HCT116 (cell line): ENCODE measurements at regions not wholly inside any gene's neighbourhood (a gene's known extent, or its start where the extent isn't known, plus 50 kb on each side); places are given as distances from the start of the nearest gene placed in this dataset.

Source experiments
- ATAC-seq: fragments of 200-7000 bp; cut with Tn5 transposase; 2 replicates; pipeline ENCODE4 v1.9.1; 2020; ENCODE audit warnings: mild to moderate bottlenecking, moderate library complexity
- BruUV-seq: library from RNA; stranded (reverse); fragments of 400-500 nt; replicated peaks from 2 replicates; lab custom pipeline; 2021; lab: Mats Ljungman, UMichigan
- CTCF ChIA-PET: fragments of 300-600 bp; sonication (Branson Sonifier 250); formaldehyde crosslinking; loops from one replicate; lab custom pipeline; 2021; ENCODE audit warnings: antibody characterized with exemption; lab: Charles Lee
- POLR2A ChIA-PET: fragments of 300-600, 350-600 bp; sonication (Branson Sonifier 250); formaldehyde crosslinking; loops from one replicate; lab custom pipeline; 2021; ENCODE audit warnings: antibody characterized with exemption; lab: Charles Lee
- RAD21 ChIA-PET, 2 experiments: fragments of 300-600 bp; sonication (Branson Sonifier 250); formaldehyde crosslinking; loops; one replicate each; lab custom pipeline; 2023; ENCODE audit warnings: low total read pairs in 2 of 2; ENCODE audit not compliant: uncharacterized antibody in 2 of 2, unreplicated experiment in 2 of 2, low non-redundant PET in 1 of 2; lab: Charles Lee
- DNase-seq: peaks from one replicate; pipeline ENCODE4 v3.0.0-alpha.2; 2010; ENCODE audit warnings: low read depth, low spot score
- H2AFZ ChIP-seq: fragments of 200-600 bp; shearing (Covaris generic), sonication (generic); 2 replicates; pipeline ENCODE4 v1.6.1; 2017; ENCODE audit warnings: low read depth, mixed run types, mixed read lengths, antibody characterized with exemption, low read length; ENCODE audit not compliant: poor library complexity, severe bottlenecking
- H3K27ac ChIP-seq: 2 replicates; pipeline ENCODE4 v1.5.1; 2012; ENCODE audit warnings: low read depth, low read length
- H3K27me3 ChIP-seq: fragments of 200-600 bp; sonication (generic); 2 replicates; pipeline ENCODE4 v1.6.1; 2016; ENCODE audit warnings: mixed run types, low read length, mixed read lengths; ENCODE audit not compliant: insufficient read depth
- H3K36me3 ChIP-seq, 2 experiments: fragments of 200-500 bp in 1 of 2; fragments of 200-600 bp in 1 of 2; sonication (Bioruptor generic) in 1 of 2; sonication (generic) in 1 of 2; 2 replicates each; pipeline versions ENCODE4 v1.5.1 to v1.6.1; 2014 to 2016; ENCODE audit warnings: low read length in 2 of 2, inconsistent platforms in 1 of 2, mixed read lengths in 1 of 2, mixed run types in 1 of 2; ENCODE audit not compliant: insufficient read depth in 2 of 2, control insufficient read depth in 1 of 2
- H3K4me1 ChIP-seq, 2 experiments: fragments of 200-600 bp in 1 of 2; sonication (generic) in 1 of 2; 2 replicates each; pipeline versions ENCODE4 v1.5.1 to v1.6.1; 2012 to 2017; ENCODE audit warnings: low read length in 2 of 2, inconsistent platforms in 1 of 2, mild to moderate bottlenecking in 1 of 2, mixed read lengths in 1 of 2, mixed run types in 1 of 2, moderate library complexity in 1 of 2; ENCODE audit not compliant: insufficient read depth in 2 of 2, control insufficient read depth in 1 of 2
- H3K4me2 ChIP-seq: fragments of 200-600 bp; sonication (generic); 2 replicates; pipeline ENCODE4 v1.6.1; 2017; ENCODE audit warnings: mixed run types, low read length, mixed read lengths
- H3K4me3 ChIP-seq, 2 experiments: fragments of 200-600 bp in 1 of 2; sonication (generic) in 1 of 2; replicated peaks in 1 of 2; 2 replicates each; pipeline ENCODE4 v1.5.1; 2011 to 2016; ENCODE audit warnings: low read length in 2 of 2, control low read depth in 1 of 2, low read depth in 1 of 2, mild to moderate bottlenecking in 1 of 2, mixed read lengths in 1 of 2, mixed run types in 1 of 2
- H3K79me2 ChIP-seq: fragments of 200-600 bp; sonication (generic); 2 replicates; pipeline ENCODE4 v1.6.1; 2017; ENCODE audit warnings: mild to moderate bottlenecking, mixed run types, low read length, moderate library complexity, mixed read lengths; ENCODE audit not compliant: insufficient read depth
- H3K9ac ChIP-seq: fragments of 200-600 bp; sonication (generic); 2 replicates; pipeline ENCODE4 v1.6.1; 2016; ENCODE audit warnings: low read length, mixed read lengths
- H3K9me2 ChIP-seq: fragments of 200-600 bp; sonication (generic), shearing (Covaris generic); 2 replicates; pipeline ENCODE4 v1.6.1; 2017; ENCODE audit warnings: mixed run types, mild to moderate bottlenecking, moderate library complexity; ENCODE audit not compliant: insufficient read depth
- H3K9me3 ChIP-seq, 2 experiments: fragments of 200-500 bp in 1 of 2; fragments of 200-600 bp in 1 of 2; sonication (Bioruptor generic) in 1 of 2; sonication (generic) in 1 of 2; 2 replicates each; pipeline ENCODE4 v1.6.1; 2014 to 2017; ENCODE audit warnings: low read length in 2 of 2, mixed read lengths in 2 of 2, inconsistent platforms in 1 of 2, low read depth in 1 of 2, mild to moderate bottlenecking in 1 of 2, mixed run types in 1 of 2, moderate library complexity in 1 of 2; ENCODE audit not compliant: control insufficient read depth in 1 of 2, insufficient read depth in 1 of 2
- H4K20me1 ChIP-seq: fragments of 200-600 bp; sonication (generic), shearing (Covaris generic); 2 replicates; pipeline ENCODE4 v1.6.1; 2017; ENCODE audit warnings: mixed run types, mild to moderate bottlenecking, moderate library complexity; ENCODE audit not compliant: insufficient read depth
- CBX3 ChIP-seq: IDR thresholded peaks from 2 replicates; pipeline ENCODE4 v1.6.1; 2012; ENCODE audit warnings: low read depth
- EGR1 ChIP-seq: IDR thresholded peaks from 2 replicates; pipeline ENCODE4 v1.6.1; 2012; ENCODE audit warnings: low read depth
- ELF1 ChIP-seq: IDR thresholded peaks from 2 replicates; pipeline ENCODE4 v1.6.1; 2012; ENCODE audit warnings: low read depth, borderline replicate concordance
- EZH2phosphoT487 ChIP-seq: fragments of 200-600 bp; IDR thresholded peaks from 2 replicates; pipeline ENCODE4 v1.6.1; 2018; ENCODE audit warnings: antibody characterized with exemption, borderline replicate concordance
- FOSL1 ChIP-seq: IDR thresholded peaks from 2 replicates; pipeline ENCODE4 v1.6.1; 2012; ENCODE audit warnings: low read depth
- JUND ChIP-seq: IDR thresholded peaks from 2 replicates; pipeline ENCODE4 v1.6.1; 2012
- POLR2A ChIP-seq: IDR thresholded peaks from 2 replicates; pipeline ENCODE4 v1.7.0; 2011; ENCODE audit warnings: borderline replicate concordance; ENCODE audit not compliant: insufficient read depth, insufficient read length; ENCODE audit errors: extremely low read depth
- POLR2AphosphoS5 ChIP-seq: IDR thresholded peaks from 2 replicates; pipeline ENCODE4 v1.6.1; 2011; ENCODE audit warnings: mild to moderate bottlenecking, low read depth, low read length, moderate library complexity
- SIN3A ChIP-seq: IDR thresholded peaks from 2 replicates; pipeline ENCODE4 v1.6.1; 2012; ENCODE audit warnings: low read depth
- SRF ChIP-seq: IDR thresholded peaks from 2 replicates; pipeline ENCODE4 v1.6.1; 2012; ENCODE audit warnings: low read depth
- TCF7L2 ChIP-seq: IDR thresholded peaks from 2 replicates; pipeline ENCODE4 v1.7.0; 2011; ENCODE audit warnings: borderline replicate concordance, inconsistent platforms; ENCODE audit not compliant: insufficient read depth, insufficient read length; ENCODE audit errors: extremely low read depth
- YY1 ChIP-seq: IDR thresholded peaks from 2 replicates; pipeline ENCODE4 v1.6.1; 2011; ENCODE audit warnings: low read length, low read depth, moderate library complexity, mild to moderate bottlenecking; ENCODE audit not compliant: insufficient replicate concordance; ENCODE audit errors: extremely low read depth
- ZFX ChIP-seq: fragments of 450-650 bp; IDR thresholded peaks from 2 replicates; pipeline ENCODE4 v1.6.1; 2017
- ZNF274 ChIP-seq: fragments of 200-500 bp; sonication (Bioruptor generic); IDR thresholded peaks from 2 replicates; pipeline ENCODE4 v1.6.1; 2014; ENCODE audit warnings: mild to moderate bottlenecking, low read depth, low read length, inconsistent platforms
- intact Hi-C: fragments of 100-400 bp; cut with micrococcal nuclease; formaldehyde crosslinking; loops from 2 replicates; pipeline ENCODE4 v1.10.0; 2022
- TF ChIP-seq, protein P1 (sequence below), 3 experiments: fragments of 200-600 bp in 1 of 3; sonication (generic) in 1 of 3; IDR thresholded peaks in 2 of 3; conservative IDR thresholded peaks in 1 of 3; 2 replicates each; pipeline ENCODE4 v1.5.1; 2012 to 2017; ENCODE audit warnings: low read depth in 2 of 3, low read length in 2 of 3, antibody characterized with exemption in 1 of 3, borderline replicate concordance in 1 of 3, control low read depth in 1 of 3, mild to moderate bottlenecking in 1 of 3, mixed read lengths in 1 of 3, mixed run types in 1 of 3, moderate library complexity in 1 of 3; ENCODE audit not compliant: insufficient read depth in 1 of 3
- TF ChIP-seq, protein P2 (sequence below): IDR thresholded peaks from 2 replicates; pipeline ENCODE4 v1.6.1; 2011; ENCODE audit warnings: mild to moderate bottlenecking, low read length, moderate library complexity; ENCODE audit not compliant: insufficient replicate concordance; ENCODE audit errors: extremely low read depth
- TF ChIP-seq, protein P3 (sequence below): IDR thresholded peaks from 2 replicates; pipeline ENCODE4 v1.6.1; 2012; ENCODE audit warnings: low read depth

DNA sequence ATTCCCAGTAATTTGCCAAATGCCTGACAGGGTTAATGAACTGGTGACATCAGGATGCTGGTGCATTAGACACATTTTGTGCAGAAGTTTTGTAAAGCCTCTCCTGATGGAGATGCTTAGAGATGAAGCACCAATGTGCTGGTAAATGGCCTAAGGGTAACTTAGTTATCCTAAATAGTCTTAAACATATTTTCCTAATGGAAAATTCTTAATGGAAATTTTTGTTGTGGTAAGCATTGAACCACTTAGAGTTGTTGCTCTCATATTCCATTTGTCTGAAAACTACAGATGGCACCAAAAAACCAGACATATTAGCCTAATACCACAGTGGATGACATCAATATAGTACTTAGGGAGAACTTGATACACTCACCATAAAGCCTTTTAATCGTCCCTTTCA is 154.5 kb upstream of the ANK2 start (continued):
- TF ChIP-seq POLR2AphosphoS5 (no peak), EGR1 (no peak), YY1 (no peak), TCF7L2 (no peak)

DNA sequence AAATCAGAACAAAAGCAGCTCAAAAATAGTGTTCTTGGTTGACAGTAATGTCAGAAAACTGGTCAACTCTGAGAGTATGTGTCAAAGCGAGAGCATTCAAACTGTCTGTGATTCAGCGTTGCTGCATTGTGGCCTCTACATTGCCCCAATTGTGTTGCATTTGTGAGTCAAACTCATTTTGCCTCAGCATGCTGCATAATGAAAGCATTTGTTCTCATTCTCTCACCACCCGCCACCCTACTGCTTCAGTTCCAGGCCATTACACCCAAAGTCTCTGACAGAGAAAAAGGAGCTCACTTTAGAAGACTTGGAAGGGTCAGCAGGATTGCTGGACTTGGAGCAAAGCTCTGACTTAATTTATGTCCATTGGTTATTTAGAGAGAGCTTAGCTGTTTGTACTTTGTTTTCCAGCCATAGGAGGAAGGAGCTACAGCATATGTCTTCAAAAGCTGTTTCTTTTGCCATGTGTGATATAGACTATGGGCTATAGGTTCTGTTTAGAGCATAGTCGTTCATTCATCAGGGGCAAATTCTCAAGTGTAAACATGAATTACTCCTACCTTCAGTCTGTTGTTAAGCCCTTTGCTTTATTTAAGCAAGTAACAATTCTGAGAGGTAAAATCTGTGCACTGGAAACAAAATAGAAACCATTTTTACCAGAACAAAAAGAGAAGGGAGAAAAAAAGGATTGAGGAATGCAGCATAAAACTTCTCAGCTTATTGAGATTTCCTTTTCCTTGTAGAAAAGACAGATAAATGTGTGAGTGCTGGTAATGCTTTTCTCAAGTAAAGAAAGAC is 153.4 kb upstream of the ANK2 start:
- H3K9me2 ChIP-seq, result no peaks in the 10 kb centered on the region
- H3K79me2 ChIP-seq, result no peaks in the 10 kb centered on the region
- no peaks in the 10 kb centered on the region for H3K36me3 ChIP-seq
- H3K27me3 ChIP-seq, result peaks cover 5% of the 10 kb centered on the region; the same call in 1 of the 2 replicates
- no peak overlapping the region for H3K9ac ChIP-seq
- peaks cover 0 to 3% of the 10 kb centered on the region in 2 experiments; a peak in 1 of 4 replicates for H3K4me1 ChIP-seq
- BruUV-seq, result no TSS peak
- H3K9me3 ChIP-seq, result no peaks in the 10 kb centered on the region
- ChIA-PET RAD21 (no interaction called here), POLR2A (no interaction called here), CTCF (no interaction called here)
- H3K27ac ChIP-seq, result no peak overlapping the region
- H4K20me1 ChIP-seq, result no peaks in the 10 kb centered on the region
- no peak overlapping the region for H3K4me3 ChIP-seq
- H3K4me2 ChIP-seq, result no peak overlapping the region
- ATAC-seq, result no peak
- intact Hi-C loops, result no loop called here
- no peak for DNase-seq
- no peak overlapping the region for H2AFZ ChIP-seq
- TF ChIP-seq EGR1, result no peak
- no peak for TF ChIP-seq ZFX
- TF ChIP-seq SIN3A, result no peak
- TF ChIP-seq POLR2AphosphoS5, result no peak
- TF ChIP-seq, protein P1, sequence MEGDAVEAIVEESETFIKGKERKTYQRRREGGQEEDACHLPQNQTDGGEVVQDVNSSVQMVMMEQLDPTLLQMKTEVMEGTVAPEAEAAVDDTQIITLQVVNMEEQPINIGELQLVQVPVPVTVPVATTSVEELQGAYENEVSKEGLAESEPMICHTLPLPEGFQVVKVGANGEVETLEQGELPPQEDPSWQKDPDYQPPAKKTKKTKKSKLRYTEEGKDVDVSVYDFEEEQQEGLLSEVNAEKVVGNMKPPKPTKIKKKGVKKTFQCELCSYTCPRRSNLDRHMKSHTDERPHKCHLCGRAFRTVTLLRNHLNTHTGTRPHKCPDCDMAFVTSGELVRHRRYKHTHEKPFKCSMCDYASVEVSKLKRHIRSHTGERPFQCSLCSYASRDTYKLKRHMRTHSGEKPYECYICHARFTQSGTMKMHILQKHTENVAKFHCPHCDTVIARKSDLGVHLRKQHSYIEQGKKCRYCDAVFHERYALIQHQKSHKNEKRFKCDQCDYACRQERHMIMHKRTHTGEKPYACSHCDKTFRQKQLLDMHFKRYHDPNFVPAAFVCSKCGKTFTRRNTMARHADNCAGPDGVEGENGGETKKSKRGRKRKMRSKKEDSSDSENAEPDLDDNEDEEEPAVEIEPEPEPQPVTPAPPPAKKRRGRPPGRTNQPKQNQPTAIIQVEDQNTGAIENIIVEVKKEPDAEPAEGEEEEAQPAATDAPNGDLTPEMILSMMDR (IDR thresholded peaks at IDR 0.05 in 2 of 3, conservative IDR thresholded peaks at IDR 0.05 in 1 of 3; ENCODE audit: borderline replicate concordance in 1 of 3, insufficient read depth in 1 of 3, low read depth in 2 of 3, low read length in 2 of 3), result no peak
- TF ChIP-seq ELF1, result no peak
- no peak for TF ChIP-seq EZH2phosphoT487
- TF ChIP-seq, protein P2, sequence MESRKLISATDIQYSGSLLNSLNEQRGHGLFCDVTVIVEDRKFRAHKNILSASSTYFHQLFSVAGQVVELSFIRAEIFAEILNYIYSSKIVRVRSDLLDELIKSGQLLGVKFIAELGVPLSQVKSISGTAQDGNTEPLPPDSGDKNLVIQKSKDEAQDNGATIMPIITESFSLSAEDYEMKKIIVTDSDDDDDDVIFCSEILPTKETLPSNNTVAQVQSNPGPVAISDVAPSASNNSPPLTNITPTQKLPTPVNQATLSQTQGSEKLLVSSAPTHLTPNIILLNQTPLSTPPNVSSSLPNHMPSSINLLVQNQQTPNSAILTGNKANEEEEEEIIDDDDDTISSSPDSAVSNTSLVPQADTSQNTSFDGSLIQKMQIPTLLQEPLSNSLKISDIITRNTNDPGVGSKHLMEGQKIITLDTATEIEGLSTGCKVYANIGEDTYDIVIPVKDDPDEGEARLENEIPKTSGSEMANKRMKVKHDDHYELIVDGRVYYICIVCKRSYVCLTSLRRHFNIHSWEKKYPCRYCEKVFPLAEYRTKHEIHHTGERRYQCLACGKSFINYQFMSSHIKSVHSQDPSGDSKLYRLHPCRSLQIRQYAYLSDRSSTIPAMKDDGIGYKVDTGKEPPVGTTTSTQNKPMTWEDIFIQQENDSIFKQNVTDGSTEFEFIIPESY, result no peak
- no peak for TF ChIP-seq POLR2A
- no peak for TF ChIP-seq ZNF274
- TF ChIP-seq, protein P3, sequence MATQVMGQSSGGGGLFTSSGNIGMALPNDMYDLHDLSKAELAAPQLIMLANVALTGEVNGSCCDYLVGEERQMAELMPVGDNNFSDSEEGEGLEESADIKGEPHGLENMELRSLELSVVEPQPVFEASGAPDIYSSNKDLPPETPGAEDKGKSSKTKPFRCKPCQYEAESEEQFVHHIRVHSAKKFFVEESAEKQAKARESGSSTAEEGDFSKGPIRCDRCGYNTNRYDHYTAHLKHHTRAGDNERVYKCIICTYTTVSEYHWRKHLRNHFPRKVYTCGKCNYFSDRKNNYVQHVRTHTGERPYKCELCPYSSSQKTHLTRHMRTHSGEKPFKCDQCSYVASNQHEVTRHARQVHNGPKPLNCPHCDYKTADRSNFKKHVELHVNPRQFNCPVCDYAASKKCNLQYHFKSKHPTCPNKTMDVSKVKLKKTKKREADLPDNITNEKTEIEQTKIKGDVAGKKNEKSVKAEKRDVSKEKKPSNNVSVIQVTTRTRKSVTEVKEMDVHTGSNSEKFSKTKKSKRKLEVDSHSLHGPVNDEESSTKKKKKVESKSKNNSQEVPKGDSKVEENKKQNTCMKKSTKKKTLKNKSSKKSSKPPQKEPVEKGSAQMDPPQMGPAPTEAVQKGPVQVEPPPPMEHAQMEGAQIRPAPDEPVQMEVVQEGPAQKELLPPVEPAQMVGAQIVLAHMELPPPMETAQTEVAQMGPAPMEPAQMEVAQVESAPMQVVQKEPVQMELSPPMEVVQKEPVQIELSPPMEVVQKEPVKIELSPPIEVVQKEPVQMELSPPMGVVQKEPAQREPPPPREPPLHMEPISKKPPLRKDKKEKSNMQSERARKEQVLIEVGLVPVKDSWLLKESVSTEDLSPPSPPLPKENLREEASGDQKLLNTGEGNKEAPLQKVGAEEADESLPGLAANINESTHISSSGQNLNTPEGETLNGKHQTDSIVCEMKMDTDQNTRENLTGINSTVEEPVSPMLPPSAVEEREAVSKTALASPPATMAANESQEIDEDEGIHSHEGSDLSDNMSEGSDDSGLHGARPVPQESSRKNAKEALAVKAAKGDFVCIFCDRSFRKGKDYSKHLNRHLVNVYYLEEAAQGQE, result no peak
- no peak for TF ChIP-seq YY1
- TF ChIP-seq FOSL1, result no peak
- TF ChIP-seq JUND, result no peak
- no peak for TF ChIP-seq CBX3
- TF ChIP-seq SRF, result no peak
